HG02870 (cell line): ENCODE measurements at regions not wholly inside any gene's neighbourhood (a gene's known extent, or its start where the extent isn't known, plus 50 kb on each side); places are given as distances from the start of the nearest gene placed in this dataset.
"Not testable (repeated sequence)": the region's sequence is repeated elsewhere in the genome, so short reads cannot be mapped to it uniquely, and the experiment has no call there.

ENCODE experiments used
- ATAC-seq: cut with Tn5 transposase; IDR thresholded peaks from one replicate; pipeline ENCODE4 v1.9.1; 2021; ENCODE audit warnings: mild to moderate bottlenecking, moderate library complexity; ENCODE audit not compliant: unreplicated experiment

DNA sequence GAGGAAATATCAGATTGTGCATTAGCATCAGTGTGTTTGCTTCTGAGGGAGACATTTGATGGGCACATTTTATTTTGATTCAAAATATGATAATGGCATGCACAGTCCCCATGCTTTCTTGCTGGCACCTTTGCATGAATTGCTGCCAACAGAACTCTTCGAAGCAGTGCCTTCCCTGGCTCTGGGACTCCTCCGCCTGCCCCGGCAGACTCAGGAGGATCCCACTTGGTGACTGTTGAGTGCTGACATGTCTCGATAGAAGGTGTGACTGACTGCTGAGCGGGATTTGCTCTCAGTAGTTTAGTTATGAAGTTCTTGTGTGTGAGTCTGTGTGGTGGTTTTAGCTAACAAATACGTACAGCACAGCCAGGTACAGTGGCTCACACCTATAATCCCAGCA lies 239.7 kb downstream of the FGF9 start:
- ATAC-seq, result no peak

DNA sequence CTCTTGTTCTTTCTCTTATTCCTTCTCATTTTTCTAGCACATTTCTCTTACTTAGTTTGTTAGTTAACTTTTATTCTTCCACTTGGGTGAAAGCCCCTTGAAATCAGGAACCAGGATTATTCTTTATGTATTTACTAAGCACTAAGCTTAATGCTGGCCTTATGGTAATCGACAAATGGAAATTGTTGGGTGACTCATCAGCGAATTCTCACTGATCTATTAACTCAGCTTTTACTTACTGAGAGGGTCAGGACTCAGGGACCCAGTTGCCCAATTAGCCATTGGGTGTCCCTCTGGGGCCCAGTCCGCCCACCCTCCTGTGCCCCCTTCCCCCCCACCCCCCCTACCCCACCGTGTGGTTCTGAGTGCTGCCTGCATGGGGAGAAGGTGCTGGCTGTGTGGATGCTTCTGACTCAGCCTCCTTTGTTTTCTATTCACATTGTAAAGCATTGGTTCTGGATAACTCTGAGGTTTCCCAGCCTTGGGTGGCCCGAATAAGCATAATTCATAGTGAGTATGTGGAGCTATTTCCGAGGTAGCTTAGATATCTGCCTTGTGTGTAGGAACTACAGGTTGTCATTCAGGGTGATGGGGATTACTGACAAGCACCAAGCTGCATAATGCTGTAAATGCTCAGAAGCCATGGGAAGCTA lies 240.9 kb downstream of the FGF9 start:
- no peak for ATAC-seq

DNA sequence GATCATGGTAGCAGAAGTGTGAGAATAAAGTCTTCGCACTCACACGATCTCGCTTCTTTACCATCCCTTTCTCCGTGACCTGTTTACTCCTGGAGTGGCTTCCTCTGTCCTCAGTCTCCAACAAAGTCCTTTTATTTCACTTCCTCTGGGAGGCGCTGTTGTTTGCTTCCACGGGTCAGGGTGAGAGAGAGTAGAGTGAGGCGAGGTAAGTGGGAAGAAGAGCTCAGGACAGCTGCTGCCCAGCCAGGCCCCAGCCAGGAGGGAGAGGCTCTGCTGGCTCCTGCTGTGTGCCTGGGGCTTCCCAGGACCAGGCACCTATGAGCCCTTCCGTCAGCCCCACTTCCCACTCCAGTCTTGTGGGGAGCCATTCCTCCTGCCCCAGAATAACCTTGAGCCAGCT lies 242.1 kb downstream of the FGF9 start:
- ATAC-seq, result no peak

DNA sequence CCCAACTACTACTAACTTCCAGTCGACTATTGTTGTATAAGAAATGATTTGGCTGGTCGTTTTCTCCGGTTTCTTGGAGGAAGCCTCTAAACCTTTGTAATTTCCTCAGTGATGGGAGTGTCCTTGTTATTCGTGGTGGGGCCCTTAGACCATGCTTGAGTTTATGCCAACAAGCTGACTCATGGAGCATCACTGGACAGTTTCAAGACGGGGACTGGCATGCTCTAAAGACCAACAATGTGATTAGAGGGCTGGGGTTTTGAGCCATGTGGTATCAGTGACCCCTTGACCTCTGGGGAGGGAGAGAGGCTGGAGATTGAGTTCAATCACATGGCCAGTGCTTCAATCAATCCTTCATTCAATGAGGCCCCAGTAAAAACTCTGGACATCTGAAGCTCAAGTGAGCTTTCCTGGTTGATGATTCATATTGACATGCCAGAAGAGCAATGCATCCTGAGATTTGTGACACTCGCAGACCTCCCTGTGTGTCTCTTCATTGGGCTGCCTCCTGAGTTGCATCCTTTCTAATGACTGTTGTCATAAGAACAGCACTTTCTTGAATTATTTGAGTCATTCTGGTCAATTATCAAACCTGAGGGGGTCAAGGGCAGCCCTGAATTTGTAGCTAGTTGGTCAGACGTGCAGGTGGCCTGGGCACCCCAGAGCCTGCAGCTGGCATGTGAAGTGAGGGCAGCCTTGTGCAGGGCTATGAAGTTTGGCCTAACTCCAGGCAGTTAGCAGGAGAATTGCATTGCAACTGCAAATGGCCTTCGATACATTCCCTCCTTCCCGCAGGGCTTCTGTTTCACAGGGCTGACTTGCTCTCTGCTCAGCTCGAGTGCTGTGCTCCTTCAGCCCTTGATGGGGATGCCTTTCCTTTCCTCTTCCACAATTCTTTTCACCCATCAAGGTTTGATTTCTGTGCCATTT lies 246.5 kb downstream of the FGF9 start:
- ATAC-seq, result no peak

DNA sequence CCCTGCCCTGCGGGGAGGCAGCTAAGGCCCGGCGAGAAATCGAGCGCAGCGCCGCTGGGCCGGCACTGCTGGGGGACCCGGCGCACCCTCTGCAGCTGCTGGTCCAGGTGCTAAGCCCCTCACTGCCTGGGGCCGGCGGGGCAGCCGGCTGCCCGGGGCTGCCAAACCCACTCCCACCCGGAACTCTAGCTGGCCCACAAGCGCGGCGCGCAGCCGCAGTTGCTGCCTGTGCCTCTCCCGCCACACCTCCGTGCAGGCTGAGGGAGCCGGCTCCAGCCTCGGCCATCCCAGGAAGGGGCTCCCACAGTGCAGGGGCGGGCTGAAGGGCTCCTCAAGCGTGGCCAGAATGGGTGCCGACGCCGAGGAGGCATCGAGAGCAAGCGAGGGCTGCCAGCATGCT lies 249.9 kb downstream of the FGF9 start:
- not testable (repeated sequence) for ATAC-seq

DNA sequence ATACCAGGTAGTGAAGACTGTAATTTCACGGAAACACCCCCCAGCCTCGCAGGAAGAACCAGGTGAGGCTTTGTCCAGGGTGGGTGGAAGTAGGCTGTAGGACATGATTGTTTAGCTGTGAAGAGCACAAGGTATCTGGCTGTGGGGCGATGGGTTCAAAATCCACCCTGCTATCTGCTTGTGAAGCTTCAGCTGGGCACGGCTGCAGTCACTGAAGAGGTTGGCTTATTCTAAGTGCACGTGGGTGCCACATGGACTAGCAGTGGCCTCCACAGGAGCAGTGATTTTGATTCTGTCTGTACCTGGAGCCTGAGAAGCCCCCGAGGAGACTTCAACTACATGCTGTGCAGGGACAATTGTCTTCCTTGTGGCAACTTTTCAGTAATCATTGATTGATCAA lies 254.1 kb downstream of the FGF9 start:
- no peak for ATAC-seq

DNA sequence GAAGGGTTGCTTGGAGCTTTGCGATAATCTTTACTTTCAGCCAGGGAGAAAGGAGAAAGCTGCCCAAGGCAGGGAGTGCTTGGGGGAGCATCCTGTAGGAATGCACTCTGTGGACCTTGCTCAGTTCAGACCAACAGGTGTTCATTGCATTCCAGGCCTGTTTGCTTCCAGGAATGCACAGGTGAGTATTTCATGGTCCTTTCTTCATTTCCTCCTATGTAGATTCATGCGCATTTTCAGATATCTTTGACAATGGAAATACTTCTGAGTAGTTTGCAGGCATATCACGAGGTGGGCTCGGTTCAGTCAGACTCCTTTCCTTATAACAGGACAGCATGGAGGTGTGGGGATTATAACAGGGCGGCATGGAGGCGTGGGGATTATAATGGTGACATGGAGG lies 254.8 kb downstream of the FGF9 start:
- no peak for ATAC-seq

DNA sequence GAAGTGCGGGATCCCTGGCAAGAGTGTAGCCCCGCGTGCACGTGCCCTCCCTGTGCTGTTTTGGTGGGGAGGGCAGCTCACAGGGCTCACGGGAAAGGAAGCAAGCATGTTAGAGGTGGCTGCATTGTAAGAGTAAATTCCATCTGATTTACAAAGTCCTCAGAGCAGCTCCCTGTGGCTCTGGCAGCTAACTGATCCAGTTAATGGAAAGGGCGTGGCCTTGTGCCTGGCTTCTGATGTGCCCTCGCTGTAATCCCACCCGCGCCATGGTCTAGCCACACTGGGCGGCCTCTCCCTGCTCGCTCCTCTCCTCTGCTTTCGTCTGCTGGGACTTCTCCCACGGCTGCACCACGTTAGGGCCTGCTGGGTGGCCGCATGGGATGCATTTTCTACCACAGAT lies 258.5 kb downstream of the FGF9 start:
- ATAC-seq, result no peak

DNA sequence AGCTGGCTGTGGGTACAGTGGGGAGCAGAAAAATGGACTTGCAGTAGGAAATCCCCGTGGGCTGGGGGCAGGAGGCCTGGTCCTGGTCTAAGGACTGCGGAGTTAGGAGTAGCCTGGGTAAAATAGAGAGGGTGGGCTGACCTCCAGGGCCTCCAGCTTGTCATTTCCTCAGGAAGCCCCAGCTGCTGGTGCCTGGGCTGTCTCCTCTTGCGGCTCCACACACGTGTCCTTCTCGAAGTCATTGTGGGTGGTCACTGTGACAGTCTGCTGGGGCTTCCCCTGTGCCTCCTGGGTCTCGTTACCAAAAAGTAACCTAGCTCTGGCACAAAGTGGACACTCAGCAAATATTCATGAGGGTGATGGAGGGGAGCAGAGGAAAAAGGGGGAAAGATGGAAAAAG lies 259.7 kb downstream of the FGF9 start:
- ATAC-seq, result no peak

DNA sequence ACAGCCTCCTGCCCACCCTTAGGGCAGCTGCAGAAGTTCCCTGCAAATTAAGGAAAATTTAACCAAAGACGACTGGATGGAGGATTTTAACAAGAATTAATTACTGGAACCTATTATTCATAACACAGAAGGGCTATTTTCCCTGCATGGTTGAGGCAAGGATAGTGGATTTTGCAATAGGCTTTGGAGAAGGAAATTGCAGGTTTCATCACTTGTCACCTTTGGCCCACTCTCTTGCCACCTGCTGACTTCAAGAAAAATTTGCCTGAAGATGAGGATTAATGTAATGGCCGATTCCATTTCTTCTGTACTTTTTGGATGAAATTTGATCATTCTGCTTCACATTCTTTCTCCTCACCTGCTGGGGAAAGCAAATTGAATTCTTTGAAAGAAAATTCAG lies 261.7 kb downstream of the FGF9 start:
- no peak for ATAC-seq

DNA sequence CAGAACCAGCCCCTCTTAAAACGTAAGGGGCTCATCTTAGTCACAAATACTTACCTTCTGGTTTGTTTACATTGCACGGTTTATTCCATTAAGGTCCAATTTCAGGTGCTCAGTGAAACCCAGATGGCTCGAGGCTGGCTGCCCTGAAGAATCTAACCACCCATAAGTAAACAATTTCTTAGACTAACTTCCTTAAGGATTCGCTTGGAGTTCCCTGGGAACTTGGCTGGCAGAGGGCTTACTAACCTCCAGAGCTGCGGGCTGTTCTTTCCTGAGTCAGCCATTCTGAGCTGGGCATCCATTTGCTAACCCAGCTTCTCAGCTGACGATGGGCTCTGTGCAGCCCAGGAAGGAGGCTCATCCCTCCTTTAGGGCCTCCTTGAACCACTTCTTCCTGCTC lies 262.1 kb downstream of the FGF9 start:
- ATAC-seq, result no peak

DNA sequence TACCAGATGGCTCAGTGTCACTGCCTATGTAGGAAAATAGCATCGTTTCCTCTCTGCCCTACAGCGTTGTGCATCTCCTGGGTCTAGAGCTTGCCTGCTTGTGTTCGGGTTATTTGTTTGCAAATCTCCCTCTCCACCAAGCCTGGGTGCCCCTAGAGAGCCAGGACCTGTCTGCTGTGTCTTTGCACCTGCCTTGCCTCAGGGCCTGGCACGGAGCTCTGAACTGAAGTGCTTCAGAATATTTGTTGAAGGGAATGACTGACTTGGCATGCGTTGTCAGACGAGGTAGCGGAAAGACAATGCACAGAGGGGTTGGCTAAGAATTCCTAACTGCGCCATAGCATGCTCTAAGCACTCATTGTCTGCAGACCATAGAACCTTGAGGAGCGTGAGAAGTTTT lies 263.4 kb downstream of the FGF9 start:
- ATAC-seq, result no peak

DNA sequence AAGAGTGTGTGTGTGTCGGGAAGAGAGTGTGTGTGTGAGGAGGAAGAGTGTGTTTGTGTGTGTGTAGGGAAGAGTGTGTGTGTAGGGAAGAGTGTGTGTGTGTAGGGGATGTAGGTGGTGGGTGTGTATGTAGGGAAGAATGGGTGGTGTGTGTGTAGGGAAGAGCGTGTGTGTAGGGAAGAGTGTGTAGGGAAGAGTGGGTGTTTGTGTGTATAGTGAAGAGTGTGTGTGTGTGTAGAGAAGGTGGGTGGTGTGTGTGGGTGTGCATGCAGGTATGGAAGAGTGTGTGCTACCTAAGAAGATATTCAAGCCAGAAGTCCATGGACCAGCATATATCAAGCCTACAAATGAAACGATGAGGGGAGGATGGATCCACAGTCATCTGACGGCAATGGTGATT lies 265.8 kb downstream of the FGF9 start:
- no peak for ATAC-seq

DNA sequence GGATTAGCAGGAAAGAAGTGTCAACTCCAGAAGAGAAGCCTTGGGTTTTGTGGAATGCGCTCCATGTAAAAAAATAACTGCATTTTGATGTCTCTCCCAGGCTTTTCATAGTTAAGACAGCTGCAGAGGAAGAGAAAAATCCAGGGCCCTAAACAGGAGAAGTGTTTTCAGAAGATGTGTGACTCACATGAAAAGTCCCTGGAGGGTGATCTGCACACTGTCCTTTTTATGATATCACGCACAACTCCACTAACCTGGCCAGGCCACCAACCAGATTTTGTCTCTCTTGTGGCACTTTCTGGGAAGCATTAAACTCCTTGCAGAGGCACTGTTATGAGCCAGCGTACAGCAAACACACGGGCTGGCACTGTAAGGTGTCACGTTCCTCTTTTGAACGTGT lies 267.3 kb downstream of the FGF9 start:
- no peak for ATAC-seq

DNA sequence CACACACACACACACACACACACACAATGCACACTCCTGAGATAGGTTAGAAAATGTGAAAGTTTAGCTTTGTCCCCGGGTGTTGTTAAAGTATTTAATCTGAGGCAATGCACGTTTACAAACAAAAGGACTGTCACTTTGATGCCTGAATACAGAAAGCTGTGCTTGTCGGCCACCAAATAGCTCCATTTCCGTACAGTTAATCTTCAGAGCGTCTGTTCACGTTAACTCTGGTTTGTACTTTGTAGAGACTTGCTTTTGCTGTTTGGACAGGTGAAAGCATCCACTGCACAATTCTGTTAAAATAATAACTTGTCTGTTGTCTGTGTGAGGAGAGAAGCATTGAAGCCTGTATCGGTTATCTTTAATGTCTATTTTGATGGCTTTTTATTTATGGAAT lies 267.8 kb downstream of the FGF9 start:
- no peak for ATAC-seq

DNA sequence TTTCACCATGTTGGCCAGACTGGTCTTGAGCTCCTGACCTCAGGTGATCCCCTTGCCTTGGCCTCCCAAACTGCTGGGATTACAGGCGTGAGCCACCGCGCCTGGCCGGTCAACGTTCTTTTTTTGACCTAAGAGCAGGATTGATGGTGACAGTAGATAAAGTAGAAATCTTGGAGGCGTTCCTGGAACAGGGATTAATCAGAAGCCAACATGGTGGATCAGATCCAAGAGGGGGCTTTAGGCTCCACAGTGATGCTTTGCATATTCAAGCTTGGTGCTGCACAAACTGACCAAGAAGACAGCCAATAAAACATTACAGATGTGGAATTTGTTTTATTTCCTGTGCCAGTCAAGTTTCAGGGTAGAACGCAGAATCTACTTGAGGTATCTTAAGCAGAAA lies 271.2 kb downstream of the FGF9 start:
- ATAC-seq, result no peak

DNA sequence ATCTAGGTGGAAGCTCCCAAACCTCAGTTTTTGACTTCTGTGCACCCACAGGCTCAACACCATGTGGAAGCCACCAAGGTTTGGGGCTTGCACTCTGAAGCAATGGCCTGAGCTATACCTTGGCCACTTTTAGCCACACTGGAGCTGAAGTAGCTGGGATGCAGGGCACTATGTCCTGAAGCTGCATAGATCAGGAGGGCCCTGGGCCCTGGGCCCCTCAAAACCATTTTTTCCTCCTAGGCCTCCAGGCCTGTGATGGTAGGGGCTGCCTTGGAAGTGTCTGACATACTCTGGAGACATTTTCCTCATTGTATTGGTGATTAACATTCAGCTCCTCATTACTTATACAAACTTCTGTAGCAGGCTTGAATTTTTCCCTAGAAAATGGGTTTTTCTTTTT lies 273.7 kb downstream of the FGF9 start:
- ATAC-seq, result no peak

DNA sequence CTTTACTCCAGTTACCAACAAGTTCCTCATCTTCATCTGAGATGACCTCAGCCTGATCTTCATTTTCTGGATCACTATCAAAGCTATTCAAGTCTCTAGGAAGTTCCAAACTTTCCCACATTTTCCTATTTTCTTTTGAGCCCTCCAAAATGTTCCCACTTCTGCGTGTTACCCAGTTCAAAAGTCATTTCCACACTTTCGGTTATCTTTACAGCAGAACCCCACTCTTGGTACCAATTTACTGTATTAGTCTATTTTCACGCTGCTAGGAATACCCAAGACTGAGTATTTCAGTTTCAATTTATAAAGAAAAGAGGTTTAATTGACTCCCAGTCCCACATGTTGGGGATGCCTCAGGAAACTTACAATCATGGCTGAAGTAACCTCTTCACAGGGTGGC lies 274.3 kb downstream of the FGF9 start:
- ATAC-seq, result no peak

DNA sequence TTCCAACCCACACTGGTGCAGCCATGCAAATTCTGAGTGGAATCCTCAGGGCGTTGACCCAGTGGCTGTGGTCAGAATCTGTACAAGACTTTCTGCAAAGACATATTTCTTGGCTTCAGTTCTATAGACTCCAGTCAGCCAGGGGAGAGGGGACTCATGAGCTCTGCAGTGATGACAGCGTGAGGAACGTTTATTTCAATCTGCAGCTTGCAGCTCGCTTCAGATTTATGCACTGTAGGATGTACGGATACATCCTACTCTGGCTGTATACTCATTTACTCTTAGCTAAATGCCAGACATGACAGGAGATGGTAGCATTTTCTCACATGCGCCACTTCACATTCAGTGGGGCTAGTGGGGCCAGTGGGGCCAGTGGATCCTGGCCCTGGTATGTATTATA lies 276.1 kb downstream of the FGF9 start:
- no peak for ATAC-seq

DNA sequence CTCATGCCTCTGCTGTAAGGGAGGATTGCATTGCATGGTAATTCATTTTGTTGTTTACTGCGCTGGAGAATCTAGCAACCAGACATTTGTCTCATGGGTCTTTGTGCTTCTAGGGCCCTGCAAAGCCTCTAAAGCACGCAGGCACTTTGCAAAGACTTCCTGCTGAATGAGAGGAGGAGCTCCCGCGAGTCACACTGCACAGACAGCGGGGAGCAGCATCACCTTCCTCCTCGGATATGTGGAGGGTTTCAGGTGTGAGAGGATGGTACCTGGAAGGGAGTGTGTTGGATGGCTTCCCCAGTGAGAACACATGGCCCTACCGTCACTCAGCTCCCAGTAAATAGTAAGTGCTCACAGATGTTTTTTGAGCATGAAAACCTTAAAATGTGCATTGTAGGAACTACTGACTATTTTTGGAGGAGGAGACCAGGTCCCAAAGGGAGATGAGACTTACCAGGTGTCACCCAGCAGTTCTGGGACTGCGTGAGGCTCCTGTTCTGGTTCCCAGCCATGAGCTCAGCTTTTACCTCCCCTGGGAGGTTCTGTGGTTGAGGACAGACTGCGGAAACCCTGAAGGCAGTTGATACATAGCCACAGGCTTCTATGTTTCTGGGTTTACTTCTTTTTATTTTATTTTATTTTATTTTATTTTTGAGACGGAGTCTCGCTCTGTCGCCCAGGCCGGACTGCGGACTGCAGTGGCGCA lies 278.0 kb downstream of the FGF9 start:
- ATAC-seq, result no peak

DNA sequence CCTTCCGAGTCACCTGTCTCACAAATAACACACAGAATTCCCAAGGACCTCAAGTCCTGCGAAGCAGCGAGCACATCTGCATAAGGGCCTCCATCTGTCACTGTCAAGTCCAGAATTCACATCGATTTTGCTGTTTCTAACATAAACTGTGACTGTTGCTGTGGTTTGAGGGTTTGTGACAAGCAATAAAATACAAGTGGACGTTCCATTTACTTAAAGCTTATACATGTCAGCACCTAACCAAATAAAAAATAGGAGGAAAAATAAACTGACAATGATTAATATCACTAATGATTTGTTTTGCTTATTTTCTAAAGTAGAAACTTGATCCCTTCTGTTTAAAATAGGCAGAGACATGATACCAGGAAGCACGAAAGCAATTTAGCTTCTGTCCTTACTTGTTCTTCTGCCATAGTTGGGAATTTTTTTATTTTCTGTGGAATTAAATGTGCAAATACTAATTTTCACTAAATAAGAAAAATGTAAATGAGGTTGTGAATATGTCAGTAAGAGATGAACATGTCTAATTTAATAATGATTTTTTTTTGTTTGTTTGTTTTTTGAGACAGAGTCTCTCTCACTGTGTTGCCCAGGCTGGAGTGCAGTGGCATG lies 279.1 kb downstream of the FGF9 start:
- ATAC-seq, result no peak

DNA sequence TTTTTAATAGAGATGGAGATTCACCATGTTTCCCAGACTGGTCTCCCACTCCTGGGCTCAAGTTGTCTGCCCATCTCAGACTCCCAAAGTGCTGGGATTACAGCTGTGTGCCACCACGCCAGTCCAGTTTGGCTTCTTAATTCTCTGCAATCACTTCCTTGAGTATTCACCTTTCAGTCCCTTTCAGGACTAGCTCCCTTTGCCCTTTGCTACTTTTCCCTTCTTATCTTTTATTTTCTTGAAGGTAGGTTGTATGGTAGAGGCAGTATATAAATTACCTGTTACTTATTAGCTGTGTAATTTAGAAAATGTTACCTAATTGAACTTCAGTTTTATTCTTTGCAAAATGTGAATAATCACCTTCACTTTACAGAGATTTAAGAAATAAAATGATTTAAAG lies 285.8 kb downstream of the FGF9 start:
- no peak for ATAC-seq
